ENCODE measurements at regions not wholly inside any gene's neighbourhood (a gene's known extent, or its start where the extent isn't known, plus 50 kb on each side); places are given as distances from the start of the nearest gene placed in this dataset.

- no peak for DNase-seq (ENCODE audit: low read depth in 2 of 2)
Measured at GRCh38 chr6:40194447-40195170, 260.3 kb upstream of the MOCS1 start.

- DNase-seq (ENCODE audit: low read depth in 2 of 2) = no peak
Measured at GRCh38 chr6:40192516-40192915, 258.3 kb upstream of the MOCS1 start.

GRCh38 chr6:40188931-40189330 lies 254.7 kb upstream of the MOCS1 start:
- DNase-seq (ENCODE audit: low read depth in 2 of 2) = no peak

GRCh38 chr6:40187535-40188144 lies 253.4 kb upstream of the MOCS1 start:
- no peak for DNase-seq (ENCODE audit: low read depth in 2 of 2)

GRCh38 chr6:40185486-40185885 lies 251.2 kb upstream of the MOCS1 start:
- DNase-seq (ENCODE audit: low read depth in 2 of 2) = no peak

- DNase-seq (ENCODE audit: low read depth in 2 of 2) = no peak
Measured at GRCh38 chr6:40183902-40184301, 249.6 kb upstream of the MOCS1 start.

- DNase-seq (ENCODE audit: low read depth in 2 of 2) = no peak
Measured at GRCh38 chr6:40181367-40181766, 247.1 kb upstream of the MOCS1 start.

- no peak for DNase-seq (ENCODE audit: low read depth in 2 of 2)
Measured at GRCh38 chr6:40180271-40180670, 246.0 kb upstream of the MOCS1 start.

- DNase-seq (ENCODE audit: low read depth in 2 of 2) = no peak
Measured at GRCh38 chr6:40179496-40179895, 245.2 kb upstream of the MOCS1 start.

GRCh38 chr6:40177598-40177997 lies 243.3 kb upstream of the MOCS1 start:
- DNase-seq (ENCODE audit: low read depth in 2 of 2) = no peak

- no peak for DNase-seq (ENCODE audit: low read depth in 2 of 2)
Measured at GRCh38 chr6:40176152-40176551, 241.9 kb upstream of the MOCS1 start.

GRCh38 chr6:40172272-40172671 lies 238.0 kb upstream of the MOCS1 start:
- DNase-seq (ENCODE audit: low read depth in 2 of 2) = no peak

- DNase-seq (ENCODE audit: low read depth in 2 of 2) = no peak
Measured at GRCh38 chr6:40171343-40171742, 237.1 kb upstream of the MOCS1 start.

- DNase-seq (ENCODE audit: low read depth in 2 of 2) = no peak
Measured at GRCh38 chr6:40170856-40171255, 236.6 kb upstream of the MOCS1 start.

- no peak for DNase-seq (ENCODE audit: low read depth in 2 of 2)
Measured at GRCh38 chr6:40169878-40170277, 235.6 kb upstream of the MOCS1 start.

GRCh38 chr6:40166963-40167362 lies 232.7 kb upstream of the MOCS1 start:
- no peak for DNase-seq (ENCODE audit: low read depth in 2 of 2)

- DNase-seq (ENCODE audit: low read depth in 2 of 2) = no peak
Measured at GRCh38 chr6:40165036-40165709, 230.9 kb upstream of the MOCS1 start.

GRCh38 chr6:40164345-40164755 lies 230.1 kb upstream of the MOCS1 start:
- DNase-seq (ENCODE audit: low read depth in 2 of 2) = no peak

- no peak for DNase-seq (ENCODE audit: low read depth in 2 of 2)
Measured at GRCh38 chr6:40163924-40164323, 229.7 kb upstream of the MOCS1 start.

- no peak for DNase-seq (ENCODE audit: low read depth in 2 of 2)
Measured at GRCh38 chr6:40162074-40162473, 227.8 kb upstream of the MOCS1 start.

- no peak for DNase-seq (ENCODE audit: low read depth in 2 of 2)
Measured at GRCh38 chr6:40160826-40161225, 226.6 kb upstream of the MOCS1 start.

- DNase-seq (ENCODE audit: low read depth in 2 of 2) = no peak
Measured at GRCh38 chr6:40159865-40160264, 225.6 kb upstream of the MOCS1 start.

Measured in stimulated activated CD4-positive, alpha-beta T cell treated with anti-CD3 and anti-CD28 coated beads, Interleukin-4, amount 100 ng/mL, for 48 hours (primary cell).